ENCODE measurements at regions not wholly inside any gene's neighbourhood (a gene's known extent, or its start where the extent isn't known, plus 50 kb on each side); places are given as distances from the start of the nearest gene placed in this dataset.
"Not testable (repeated sequence)": the region's sequence is repeated elsewhere in the genome, so short reads cannot be mapped to it uniquely, and the experiment has no call there.

GRCh38 chr3:151593928-151594327, 133.1 kb upstream of the IGSF10 start:
- H3K9me2 ChIP-seq (ENCODE audit: insufficient read depth): no peaks in the 10 kb centered on the region
- no peak for TF ChIP-seq EZH2phosphoT487 (IDR thresholded peaks at IDR 0.05; ENCODE audit: insufficient read depth, low read depth)
- no peak for TF ChIP-seq EZH2 (IDR thresholded peaks at IDR 0.05; ENCODE audit: insufficient read depth, poor library complexity, severe bottlenecking)
- H3K9ac ChIP-seq: no peak overlapping the region
- H3K27me3 ChIP-seq (replicated peaks; ENCODE audit: insufficient read depth): no peaks in the 10 kb centered on the region
- no peak overlapping the region for H3K4me2 ChIP-seq (ENCODE audit: unreplicated experiment)
- WGBS, 2 experiments (ENCODE audit: low coverage in 1 of 2, low lambda C conversion rate in 2 of 2, missing lambda C conversion rate in 2 of 2): 14 to 20% methylated on average over 1 of the region's 1 CpG
- no peaks in the 10 kb centered on the region for H3K36me3 ChIP-seq (ENCODE audit: low read depth)
- peak; percentile 68 for DNase-seq
- peaks cover 6% of the 10 kb centered on the region; the same call in 1 of the 2 replicates for H3K4me1 ChIP-seq (ENCODE audit: insufficient read depth)
- H3K27ac ChIP-seq: no peak overlapping the region
- H2AFZ ChIP-seq: no peak overlapping the region
- no peaks in the 10 kb centered on the region for H3K9me3 ChIP-seq (ENCODE audit: low read depth)
- in situ Hi-C loops (cut with MboI): no loop called here
- no peaks in the 10 kb centered on the region for H3K79me2 ChIP-seq (ENCODE audit: insufficient read depth)
- no peaks in the 10 kb centered on the region for H4K20me1 ChIP-seq (ENCODE audit: insufficient read depth)
- H3F3A ChIP-seq (ENCODE audit: insufficient read depth): no peaks in the 10 kb centered on the region; the same call in 1 of the 2 replicates
- no peak overlapping the region for H3K4me3 ChIP-seq

- TF ChIP-seq EZH2 (IDR thresholded peaks at IDR 0.05; ENCODE audit: insufficient read depth, poor library complexity, severe bottlenecking) (no peak), EZH2phosphoT487 (IDR thresholded peaks at IDR 0.05; ENCODE audit: insufficient read depth, low read depth) (no peak)
- in situ Hi-C loops (cut with MboI): no loop called here
- no peak for DNase-seq
- H3K4me1 ChIP-seq (ENCODE audit: insufficient read depth): peaks cover 6% of the 10 kb centered on the region; the same call in 1 of the 2 replicates
- H3K79me2 ChIP-seq (ENCODE audit: insufficient read depth): no peaks in the 10 kb centered on the region
- no peaks in the 10 kb centered on the region for H3K9me2 ChIP-seq (ENCODE audit: insufficient read depth)
- no peaks in the 10 kb centered on the region for H4K20me1 ChIP-seq (ENCODE audit: insufficient read depth)
- no peak overlapping the region for H3K27ac ChIP-seq
- H3K9ac ChIP-seq: no peak overlapping the region
- H2AFZ ChIP-seq: no peak overlapping the region
- no peaks in the 10 kb centered on the region for H3K36me3 ChIP-seq (ENCODE audit: low read depth)
- no peak overlapping the region for H3K4me3 ChIP-seq
- H3K9me3 ChIP-seq (ENCODE audit: low read depth): no peaks in the 10 kb centered on the region
- H3K27me3 ChIP-seq (replicated peaks; ENCODE audit: insufficient read depth): no peaks in the 10 kb centered on the region
- no peak overlapping the region for H3K4me2 ChIP-seq (ENCODE audit: unreplicated experiment)
- no peaks in the 10 kb centered on the region; the same call in 1 of the 2 replicates for H3F3A ChIP-seq (ENCODE audit: insufficient read depth)
Measured at GRCh38 chr3:151592287-151592686, 131.4 kb upstream of the IGSF10 start.

GRCh38 chr3:151591441-151591840, 130.6 kb upstream of the IGSF10 start:
- Histone ChIP-seq H3K27ac (no peak overlapping the region), H2AFZ (no peak overlapping the region), H3K36me3 (ENCODE audit: low read depth) (no peaks in the 10 kb centered on the region), H3K9ac (no peak overlapping the region), H3K9me3 (ENCODE audit: low read depth) (no peaks in the 10 kb centered on the region), H3F3A (ENCODE audit: insufficient read depth) (no peaks in the 10 kb centered on the region; the same call in 1 of the 2 replicates), H3K27me3 (replicated peaks; ENCODE audit: insufficient read depth) (no peaks in the 10 kb centered on the region), H3K9me2 (ENCODE audit: insufficient read depth) (no peaks in the 10 kb centered on the region), H3K4me2 (ENCODE audit: unreplicated experiment) (no peak overlapping the region), H3K4me1 (ENCODE audit: insufficient read depth) (peaks cover 6% of the 10 kb centered on the region; the same call in 1 of the 2 replicates), H3K79me2 (ENCODE audit: insufficient read depth) (no peaks in the 10 kb centered on the region), H4K20me1 (ENCODE audit: insufficient read depth) (no peaks in the 10 kb centered on the region), H3K4me3 (no peak overlapping the region)
- 95 to 98% methylated on average over 1 of the region's 1 CpG for WGBS, 2 experiments (ENCODE audit: low coverage in 1 of 2, low lambda C conversion rate in 2 of 2, missing lambda C conversion rate in 2 of 2)
- in situ Hi-C loops (cut with MboI): no loop called here
- no peak for DNase-seq
- TF ChIP-seq EZH2 (IDR thresholded peaks at IDR 0.05; ENCODE audit: insufficient read depth, poor library complexity, severe bottlenecking) (no peak), EZH2phosphoT487 (IDR thresholded peaks at IDR 0.05; ENCODE audit: insufficient read depth, low read depth) (no peak)

- TF ChIP-seq EZH2phosphoT487 (IDR thresholded peaks at IDR 0.05; ENCODE audit: insufficient read depth, low read depth) (no peak), EZH2 (IDR thresholded peaks at IDR 0.05; ENCODE audit: insufficient read depth, poor library complexity, severe bottlenecking) (no peak)
- Histone ChIP-seq H3K36me3 (ENCODE audit: low read depth) (no peaks in the 10 kb centered on the region), H3F3A (ENCODE audit: insufficient read depth) (no peaks in the 10 kb centered on the region; the same call in 1 of the 2 replicates), H3K27me3 (replicated peaks; ENCODE audit: insufficient read depth) (no peaks in the 10 kb centered on the region), H3K4me3 (no peak overlapping the region), H3K9me2 (ENCODE audit: insufficient read depth) (no peaks in the 10 kb centered on the region), H3K79me2 (ENCODE audit: insufficient read depth) (no peaks in the 10 kb centered on the region), H3K9me3 (ENCODE audit: low read depth) (no peaks in the 10 kb centered on the region), H3K4me2 (ENCODE audit: unreplicated experiment) (no peak overlapping the region), H2AFZ (no peak overlapping the region), H3K27ac (no peak overlapping the region), H3K4me1 (ENCODE audit: insufficient read depth) (peaks cover 6% of the 10 kb centered on the region; the same call in 1 of the 2 replicates), H4K20me1 (ENCODE audit: insufficient read depth) (no peaks in the 10 kb centered on the region), H3K9ac (no peak overlapping the region)
- DNase-seq: no peak
- in situ Hi-C loops (cut with MboI): no loop called here
- 18 to 22% methylated on average over 3 of the region's 3 CpGs for WGBS, 2 experiments (ENCODE audit: low coverage in 1 of 2, low lambda C conversion rate in 2 of 2, missing lambda C conversion rate in 2 of 2)
Measured at GRCh38 chr3:151589311-151589710, 128.4 kb upstream of the IGSF10 start.

GRCh38 chr3:151587659-151588058, 126.8 kb upstream of the IGSF10 start:
- H4K20me1 ChIP-seq (ENCODE audit: insufficient read depth); H3K9ac ChIP-seq; H3K4me2 ChIP-seq (ENCODE audit: unreplicated experiment); in situ Hi-C loops (cut with MboI); H2AFZ ChIP-seq; H3K9me3 ChIP-seq (ENCODE audit: low read depth); H3K4me1 ChIP-seq (ENCODE audit: insufficient read depth); H3K79me2 ChIP-seq (ENCODE audit: insufficient read depth); H3K9me2 ChIP-seq (ENCODE audit: insufficient read depth); H3K27ac ChIP-seq; H3K27me3 ChIP-seq (replicated peaks; ENCODE audit: insufficient read depth); DNase-seq; H3K4me3 ChIP-seq; H3K36me3 ChIP-seq (ENCODE audit: low read depth); H3F3A ChIP-seq (ENCODE audit: insufficient read depth): not testable (repeated sequence)
- 83 to 92% methylated on average over 1 of the region's 1 CpG for WGBS, 2 experiments (ENCODE audit: low coverage in 1 of 2, low lambda C conversion rate in 2 of 2, missing lambda C conversion rate in 2 of 2)
